ENCODE measurements at regions not wholly inside any gene's neighbourhood (a gene's known extent, or its start where the extent isn't known, plus 50 kb on each side); places are given as distances from the start of the nearest gene placed in this dataset.

GRCh38 chrX:39875834-39876628 lies 221.7 kb downstream of the BCOR start:
- no peak for DNase-seq (ENCODE audit: low read depth, low spot score)

DNA sequence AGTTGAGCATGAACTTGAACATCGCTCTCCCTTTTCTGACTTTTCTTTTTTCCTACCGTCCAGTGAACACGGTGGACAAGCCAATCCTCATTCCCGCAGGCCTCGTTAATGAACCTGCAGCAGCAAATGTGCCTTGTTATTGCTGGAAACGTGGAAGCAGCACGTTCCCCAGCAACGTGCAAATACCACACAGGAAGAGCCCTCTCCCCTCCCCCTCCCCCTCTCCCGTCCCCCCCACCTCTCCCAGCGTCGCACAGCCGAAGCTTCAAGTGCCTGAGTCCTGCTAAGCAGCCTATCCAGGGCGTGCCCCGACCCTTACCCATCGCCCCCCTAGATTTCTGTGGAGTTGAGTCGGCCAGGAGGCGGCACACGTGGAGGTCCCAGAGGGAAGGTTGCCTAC lies 219.9 kb downstream of the BCOR start:
- no peak for DNase-seq (ENCODE audit: low read depth, low spot score)

- DNase-seq (ENCODE audit: low read depth, low spot score): no peak
Measured at GRCh38 chrX:39883666-39884065, 214.1 kb downstream of the BCOR start.

DNA sequence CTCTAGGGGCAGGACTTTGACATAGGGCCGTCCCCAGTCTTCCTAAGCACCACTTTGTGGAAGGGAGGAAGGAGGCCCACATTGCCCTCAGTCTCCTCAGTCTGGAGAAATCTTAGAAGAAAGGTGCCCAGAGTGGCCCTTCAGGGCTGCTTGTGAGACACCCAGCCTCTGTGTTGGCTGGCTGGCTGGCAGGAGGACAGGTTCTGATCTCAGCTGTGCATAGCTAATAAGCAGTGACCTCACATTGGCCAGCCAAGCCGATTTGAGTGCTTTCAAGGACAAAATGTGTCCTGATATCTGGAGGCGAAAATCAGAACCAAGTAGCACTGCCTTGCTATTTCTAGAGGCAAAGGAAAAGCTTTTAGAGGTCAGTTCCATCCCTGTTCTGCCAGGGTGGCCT lies 211.5 kb downstream of the BCOR start:
- DNase-seq (ENCODE audit: low read depth, low spot score): no peak

DNA sequence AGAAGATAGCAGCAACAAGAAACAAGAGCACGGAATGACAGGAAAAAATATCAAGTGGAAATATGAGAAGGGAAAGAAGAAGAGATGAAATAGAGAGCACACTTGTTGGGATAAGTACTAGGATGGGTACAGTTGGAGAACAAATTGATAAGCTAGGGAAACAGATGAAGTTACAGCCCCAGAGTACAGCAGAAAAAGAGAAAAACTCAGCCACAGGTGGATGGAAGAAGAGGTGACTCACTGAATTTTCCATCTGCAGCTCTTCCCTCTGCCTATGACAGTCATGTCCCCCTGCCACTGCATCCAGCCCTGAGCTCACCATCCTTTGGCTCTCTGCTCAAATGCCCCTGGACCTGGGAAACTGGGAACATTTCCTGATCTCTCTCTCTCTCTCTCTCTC lies 209.0 kb downstream of the BCOR start:
- no peak for DNase-seq (ENCODE audit: low read depth, low spot score)

GRCh38 chrX:39889704-39890103 lies 208.1 kb downstream of the BCOR start:
- DNase-seq (ENCODE audit: low read depth, low spot score): no peak

GRCh38 chrX:39890807-39891206 lies 207.0 kb downstream of the BCOR start:
- DNase-seq (ENCODE audit: low read depth, low spot score): no peak

GRCh38 chrX:39891781-39892180 lies 206.0 kb downstream of the BCOR start:
- no peak for DNase-seq (ENCODE audit: low read depth, low spot score)

- DNase-seq (ENCODE audit: low read depth, low spot score): no peak
Measured at GRCh38 chrX:39893417-39894338, 204.1 kb downstream of the BCOR start.

GRCh38 chrX:39894683-39895082 lies 203.1 kb downstream of the BCOR start:
- no peak for DNase-seq (ENCODE audit: low read depth, low spot score)

- no peak for DNase-seq (ENCODE audit: low read depth, low spot score)
Measured at GRCh38 chrX:39895218-39896110, 202.3 kb downstream of the BCOR start.

- peak; percentile 52 for DNase-seq (ENCODE audit: low read depth, low spot score)
Measured at GRCh38 chrX:39896951-39897740, 200.6 kb downstream of the BCOR start.

DNA sequence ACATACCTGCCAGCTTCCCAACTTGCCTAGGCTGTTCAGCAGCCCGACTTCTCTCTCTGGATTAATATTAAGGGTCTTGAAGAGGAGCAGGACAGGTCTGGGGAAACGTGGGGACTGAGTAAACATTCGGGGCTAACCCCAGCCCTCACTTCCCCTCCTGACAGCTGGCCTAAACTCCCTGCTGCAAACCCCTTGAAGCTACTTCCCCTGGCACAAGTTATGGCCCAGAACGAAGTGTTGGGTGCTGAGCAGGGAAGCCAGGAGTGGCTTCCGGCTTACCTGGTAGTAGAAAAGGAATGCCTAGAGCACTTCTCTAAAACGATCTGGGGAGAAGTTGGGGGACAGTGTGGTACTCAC lies 200.0 kb downstream of the BCOR start:
- DNase-seq (ENCODE audit: low read depth, low spot score): no peak

DNA sequence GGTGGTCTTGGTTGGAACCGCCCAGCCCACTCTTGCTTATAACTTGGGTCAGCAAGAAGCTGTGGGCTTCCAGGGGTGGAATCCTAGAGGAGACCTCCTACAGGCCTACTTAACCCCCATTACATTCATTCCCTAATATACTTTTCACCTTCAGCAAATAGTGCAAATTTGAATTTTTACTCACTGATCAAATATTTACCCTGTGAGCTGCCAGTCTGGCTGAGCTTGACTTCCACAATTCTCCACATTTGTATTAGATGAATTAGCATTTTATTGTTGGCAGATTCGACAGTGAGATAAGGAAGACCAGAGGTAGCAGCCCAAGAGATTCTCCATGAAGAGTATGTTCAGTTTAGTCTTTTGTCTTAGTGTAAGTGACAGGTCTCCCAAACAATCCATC lies 199.6 kb downstream of the BCOR start:
- no peak for DNase-seq (ENCODE audit: low read depth, low spot score)

DNA sequence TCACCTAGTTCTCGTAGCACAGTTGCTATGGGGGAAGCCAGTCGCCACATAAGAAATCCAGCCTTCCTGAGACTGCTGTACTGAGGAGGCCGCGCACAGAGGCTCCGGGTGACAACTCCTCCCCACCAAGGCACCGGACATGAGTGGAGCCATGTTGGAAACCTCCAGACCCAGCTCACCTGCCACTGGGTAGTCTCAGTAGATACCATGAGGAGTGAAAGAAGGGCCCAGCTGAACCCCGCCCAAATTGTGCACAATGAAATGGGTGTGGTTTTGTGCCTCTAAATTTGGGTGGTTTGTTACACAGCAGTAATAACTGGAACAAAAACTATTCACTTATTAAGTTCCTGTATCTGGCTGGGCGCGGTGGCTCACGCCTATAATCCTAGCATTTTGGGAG lies 198.7 kb downstream of the BCOR start:
- no peak for DNase-seq (ENCODE audit: low read depth, low spot score)

GRCh38 chrX:39899856-39900776 lies 197.6 kb downstream of the BCOR start:
- no peak for DNase-seq (ENCODE audit: low read depth, low spot score)

DNA sequence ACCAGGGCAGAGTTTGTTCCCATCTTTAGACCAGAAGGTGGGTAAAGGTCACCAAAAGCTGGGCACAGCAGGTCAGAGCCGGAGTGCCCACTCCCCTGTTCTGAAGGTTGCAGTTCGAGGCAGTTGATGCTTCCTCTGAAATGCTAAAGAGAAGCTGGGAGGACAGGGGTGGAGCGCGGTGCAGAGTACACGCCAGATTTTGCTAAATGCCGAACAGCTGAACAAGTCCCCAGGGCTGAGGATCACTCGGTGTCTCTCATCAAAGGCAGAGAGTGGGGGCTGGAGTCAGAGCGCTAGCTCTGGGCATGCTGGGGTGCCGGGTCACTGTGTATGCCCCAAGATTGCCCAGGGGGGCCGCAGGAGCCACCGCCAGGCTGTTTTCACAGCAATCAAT lies 197.0 kb downstream of the BCOR start:
- DNase-seq (ENCODE audit: low read depth, low spot score): no peak

GRCh38 chrX:39903343-39903742 lies 194.4 kb downstream of the BCOR start:
- DNase-seq (ENCODE audit: low read depth, low spot score): no peak

DNA sequence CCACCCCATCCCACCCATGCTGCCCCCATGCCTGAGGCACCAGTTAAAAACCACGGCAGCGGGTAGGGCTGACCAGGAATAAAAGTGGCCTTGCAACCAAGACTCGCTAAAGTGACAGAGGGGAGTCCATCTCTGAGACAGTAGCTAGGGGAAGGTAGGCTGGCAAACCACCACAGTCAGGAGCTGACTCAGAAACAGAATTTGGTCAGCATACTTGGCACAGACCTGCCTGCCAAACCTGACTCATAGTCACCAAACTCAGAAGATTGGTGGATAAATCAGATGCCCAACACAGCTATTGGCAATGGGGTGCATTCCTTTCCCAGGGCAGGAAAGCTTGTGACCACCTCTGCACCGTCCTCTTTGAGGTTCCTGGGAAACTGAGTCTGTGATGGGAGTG lies 193.8 kb downstream of the BCOR start:
- no peak for DNase-seq (ENCODE audit: low read depth, low spot score)
